Smooth muscle cell (in vitro differentiated cells): ENCODE measurements at regions not wholly inside any gene's neighbourhood (a gene's known extent, or its start where the extent isn't known, plus 50 kb on each side); places are given as distances from the start of the nearest gene placed in this dataset.

Experiments
- DNase-seq: peaks from one replicate; lab custom pipeline; 2025; ENCODE audit not compliant: unreplicated experiment; lab: John Stamatoyannopoulos, UW
- H2AFZ ChIP-seq: fragments of 200-600 bp; sonication (generic); 2 replicates; pipeline ENCODE4 v1.6.0; 2016; ENCODE audit warnings: antibody characterized with exemption, low read depth, mild to moderate bottlenecking
- H3F3A ChIP-seq: fragments of 200-600 bp; sonication (generic); 2 replicates; pipeline ENCODE4 v1.6.0; 2017; ENCODE audit warnings: antibody characterized with exemption, low read depth
- H3K27ac ChIP-seq: fragments of 200-600 bp; sonication (generic); 2 replicates; pipeline ENCODE4 v1.5.1; 2016; ENCODE audit warnings: low read depth, mild to moderate bottlenecking
- H3K27me3 ChIP-seq: fragments of 200-600 bp; sonication (generic); 2 replicates; pipeline ENCODE4 v1.6.1; 2016; ENCODE audit warnings: low read depth, mild to moderate bottlenecking
- H3K36me3 ChIP-seq: fragments of 200-600 bp; sonication (generic); 2 replicates; pipeline ENCODE4 v1.5.1; 2016; ENCODE audit warnings: low read depth
- H3K4me1 ChIP-seq: fragments of 200-600 bp; sonication (generic); 2 replicates; pipeline ENCODE4 v1.5.1; 2016; ENCODE audit warnings: low read depth
- H3K4me2 ChIP-seq: fragments of 200-600 bp; sonication (generic); 2 replicates; pipeline ENCODE4 v1.6.0; 2016; ENCODE audit warnings: mild to moderate bottlenecking
- H3K4me3 ChIP-seq: fragments of 200-600 bp; sonication (generic); 2 replicates; pipeline ENCODE4 v1.5.1; 2016; ENCODE audit warnings: mild to moderate bottlenecking
- H3K79me2 ChIP-seq: fragments of 200-600 bp; sonication (generic); 2 replicates; pipeline ENCODE4 v1.6.0; 2016; ENCODE audit warnings: low read depth, mild to moderate bottlenecking
- H3K9ac ChIP-seq: fragments of 200-600 bp; sonication (generic); 2 replicates; pipeline ENCODE4 v1.6.0; 2016; ENCODE audit warnings: low read depth
- H3K9me3 ChIP-seq: fragments of 200-600 bp; sonication (generic); replicated peaks from 2 replicates; pipeline ENCODE4 v1.5.1; 2016; ENCODE audit warnings: low read depth
- H4K20me1 ChIP-seq: fragments of 200-600 bp; sonication (generic); 2 replicates; pipeline ENCODE4 v1.6.0; 2016; ENCODE audit warnings: low read depth
- CTCF ChIP-seq: fragments of 200-600 bp; sonication (generic); IDR thresholded peaks from 2 replicates; pipeline ENCODE4 v1.5.1; 2017; ENCODE audit warnings: borderline replicate concordance, mild to moderate bottlenecking, antibody characterized with exemption; ENCODE audit not compliant: insufficient read depth, poor library complexity, severe bottlenecking
- WGBS: methylation state at CpG from one replicate; pipeline ENCODE4 v1.1.7; 2016; ENCODE audit warnings: low lambda C conversion rate; 5-methylcytosine and 5-hydroxymethylcytosine counted together

GRCh38 chr20:23230766-23231385, 119.7 kb upstream of the NXT1 start:
- DNase-seq: no peak
- 92% methylated on average over 16 of the region's 16 CpGs for WGBS

GRCh38 chr20:23229989-23230388, 120.6 kb upstream of the NXT1 start:
- H3K4me3 ChIP-seq: no peak overlapping the region
- H3K79me2 ChIP-seq: no peaks in the 10 kb centered on the region
- WGBS: 90% methylated on average over 2 of the region's 3 CpGs
- H3K9me3 ChIP-seq: no peaks in the 10 kb centered on the region
- no peaks in the 10 kb centered on the region for H3F3A ChIP-seq
- no peak overlapping the region for H2AFZ ChIP-seq
- H3K9ac ChIP-seq: no peak overlapping the region
- H3K36me3 ChIP-seq: no peaks in the 10 kb centered on the region
- no peak for TF ChIP-seq CTCF
- H3K27me3 ChIP-seq: no peaks in the 10 kb centered on the region
- no peak for DNase-seq
- no peak overlapping the region for H3K4me2 ChIP-seq
- H3K27ac ChIP-seq: no peak overlapping the region
- H4K20me1 ChIP-seq: no peaks in the 10 kb centered on the region
- H3K4me1 ChIP-seq: no peaks in the 10 kb centered on the region

More at GRCh38 chr20:23230766-23231385, 119.7 kb upstream of the NXT1 start:
- no peak overlapping the region for H3K9ac ChIP-seq
- H3F3A ChIP-seq: no peaks in the 10 kb centered on the region
- no peaks in the 10 kb centered on the region for H3K4me1 ChIP-seq
- no peaks in the 10 kb centered on the region for H4K20me1 ChIP-seq
- no peaks in the 10 kb centered on the region for H3K79me2 ChIP-seq
- H3K4me3 ChIP-seq: no peak overlapping the region
- no peaks in the 10 kb centered on the region for H3K9me3 ChIP-seq
- no peak overlapping the region for H3K4me2 ChIP-seq
- H2AFZ ChIP-seq: no peak overlapping the region
- no peaks in the 10 kb centered on the region for H3K27me3 ChIP-seq
- no peaks in the 10 kb centered on the region for H3K36me3 ChIP-seq
- no peak overlapping the region for H3K27ac ChIP-seq
- TF ChIP-seq CTCF: no peak

GRCh38 chr20:23228912-23229311, 121.7 kb upstream of the NXT1 start:
- Histone ChIP-seq H3K9me3 (no peaks in the 10 kb centered on the region), H3K4me1 (no peaks in the 10 kb centered on the region), H2AFZ (no peak overlapping the region), H3K9ac (no peak overlapping the region), H3K27me3 (no peaks in the 10 kb centered on the region), H3K79me2 (no peaks in the 10 kb centered on the region), H3K4me3 (no peak overlapping the region), H4K20me1 (no peaks in the 10 kb centered on the region), H3K36me3 (no peaks in the 10 kb centered on the region), H3K27ac (no peak overlapping the region), H3F3A (no peaks in the 10 kb centered on the region), H3K4me2 (no peak overlapping the region)
- no peak for TF ChIP-seq CTCF
- 36% methylated on average over 3 of the region's 3 CpGs for WGBS
- DNase-seq: no peak

GRCh38 chr20:23227976-23228375, 122.6 kb upstream of the NXT1 start:
- no peaks in the 10 kb centered on the region for H4K20me1 ChIP-seq
- H3F3A ChIP-seq: no peaks in the 10 kb centered on the region
- TF ChIP-seq CTCF: no peak
- no peak overlapping the region for H3K9ac ChIP-seq
- no peaks in the 10 kb centered on the region for H3K9me3 ChIP-seq
- H3K27me3 ChIP-seq: no peaks in the 10 kb centered on the region
- no peaks in the 10 kb centered on the region for H3K79me2 ChIP-seq
- H3K4me3 ChIP-seq: no peak overlapping the region
- H3K27ac ChIP-seq: no peak overlapping the region
- H3K4me1 ChIP-seq: no peaks in the 10 kb centered on the region
- WGBS: 72% methylated on average over 7 of the region's 7 CpGs
- H2AFZ ChIP-seq: no peak overlapping the region
- H3K4me2 ChIP-seq: no peak overlapping the region
- no peaks in the 10 kb centered on the region for H3K36me3 ChIP-seq
- no peak for DNase-seq
